ENCODE measurements at regions not wholly inside any gene's neighbourhood (a gene's known extent, or its start where the extent isn't known, plus 50 kb on each side); places are given as distances from the start of the nearest gene placed in this dataset.

- BruUV-seq (replicated peaks) = no TSS peak
- Histone ChIP-seq H3K4me2 (ENCODE audit: low read depth, low read length) (no peak overlapping the region), H4K91ac (ENCODE audit: insufficient read depth, low read depth, low read length) (no peak overlapping the region), H3K27me3 (ENCODE audit: control insufficient read depth, insufficient read depth, low read length) (no peaks in the 10 kb centered on the region), H3K4ac (ENCODE audit: low read depth, low read length) (no peak overlapping the region), H2AK5ac (ENCODE audit: low read depth, low read length) (no peak overlapping the region), H4K5ac (ENCODE audit: low read depth, low read length) (no peak overlapping the region), H3K18ac (ENCODE audit: low read depth, low read length) (no peak overlapping the region), H3K36me3 (ENCODE audit: control insufficient read depth, insufficient read depth, low read length) (no peaks in the 10 kb centered on the region), H2AFZ (replicated peaks; ENCODE audit: low read length, poor library complexity) (no peak overlapping the region), H2AK9ac (replicated peaks; ENCODE audit: low read depth, low read length, poor library complexity) (no peak overlapping the region), H3K4me3 (ENCODE audit: insufficient read depth, low read depth, low read length) (no peak overlapping the region), H2BK20ac (ENCODE audit: low read depth, low read length) (no peak overlapping the region), H3K4me1 (ENCODE audit: control insufficient read depth, insufficient read depth, low read length) (no peaks in the 10 kb centered on the region), H2BK120ac (ENCODE audit: low read depth, low read length) (no peak overlapping the region), H2BK5ac (ENCODE audit: low read depth, low read length, poor library complexity, severe bottlenecking) (no peak overlapping the region), H4K20me1 (ENCODE audit: insufficient read depth, low read length) (no peaks in the 10 kb centered on the region), H3K9ac (ENCODE audit: low read depth, low read length) (no peak overlapping the region), H4K8ac (ENCODE audit: low read depth in 2 of 2, low read length in 2 of 2) (no peak overlapping the region), H2BK15ac (ENCODE audit: low read depth, low read length) (no peak overlapping the region), H3K14ac (replicated peaks; ENCODE audit: low read depth, low read length) (no peak overlapping the region), H3K56ac (ENCODE audit: extremely low read depth, insufficient read depth, low read length) (no peak overlapping the region), H3K23ac (ENCODE audit: low read depth, low read length) (no peak overlapping the region), H3K27ac (ENCODE audit: insufficient read depth, low read length) (no peak overlapping the region), H3K79me1 (ENCODE audit: low read depth in 1 of 2, low read length in 2 of 2) (no peaks in the 10 kb centered on the region), H3K9me3 (ENCODE audit: control insufficient read depth, insufficient read depth, low read length) (no peaks in the 10 kb centered on the region), H3K9me1 (ENCODE audit: insufficient read depth, low read length) (no peaks in the 10 kb centered on the region)
- DNase-seq (no peak), ATAC-seq (ENCODE audit: low read depth) (no peak)
- CTCF ChIA-PET = no interaction called here
- POLR2A ChIA-PET (ENCODE audit: unreplicated experiment) = no interaction called here
- in situ Hi-C loops (cut with MboI; ENCODE audit: low sequenced_read_pairs) = no loop called here
- TF ChIP-seq RAD21 (IDR thresholded peaks at IDR 0.05; ENCODE audit: low read length) = no peak
- TF ChIP-seq MXI1 (IDR thresholded peaks at IDR 0.05; ENCODE audit: borderline replicate concordance, low read depth, low read length) = no peak
- WGBS, 2 experiments (ENCODE audit: extremely low coverage in 2 of 2, insufficient read length in 1 of 2) = no CpG with 5 or more reads among the region's 2 CpGs
- intact Hi-C loops (cut with micrococcal nuclease) = no loop called here
- dilution Hi-C loops (cut with HindIII; ENCODE audit: low sequenced_read_pairs, unreplicated experiment) = no loop called here
Measured at GRCh38 chr7:15985587-15986384, 299.3 kb upstream of the MEOX2 start.
